Retinal pigment epithelial cell (primary cell): ENCODE measurements at regions not wholly inside any gene's neighbourhood (a gene's known extent, or its start where the extent isn't known, plus 50 kb on each side); places are given as distances from the start of the nearest gene placed in this dataset.

ENCODE experiments used
- DNase-seq: peaks from one replicate; pipeline ENCODE4 v3.0.0-alpha.2; 2010; ENCODE audit warnings: low read depth
- H3K4me3 ChIP-seq: 2 replicates; pipeline ENCODE4 v1.5.1; 2011; ENCODE audit warnings: mild to moderate bottlenecking, low read length, control low read depth, moderate library complexity
- TF ChIP-seq, protein P1 (sequence below): conservative IDR thresholded peaks from 2 replicates; pipeline ENCODE4 v1.5.1; 2011; ENCODE audit warnings: low read depth, low read length, control low read depth, inconsistent platforms

DNA sequence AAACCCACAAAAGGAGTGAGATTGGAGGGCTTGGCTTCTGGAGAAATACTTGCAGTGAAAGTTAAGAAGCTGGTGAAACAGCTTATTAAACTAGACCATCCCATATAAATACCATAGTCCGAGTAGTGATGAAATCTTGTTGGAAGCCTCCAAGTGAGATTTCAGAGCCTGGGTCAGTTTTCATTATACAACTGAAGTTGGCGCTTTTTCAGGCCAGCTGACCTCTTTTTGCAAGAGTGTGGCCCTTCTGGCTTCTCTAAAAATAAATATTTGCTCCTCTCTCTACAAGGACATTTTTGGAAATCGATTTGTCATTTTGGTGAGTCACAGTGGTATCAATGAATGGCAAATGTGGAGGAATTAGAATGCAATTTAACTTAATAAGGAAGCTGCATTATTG is 51.2 kb upstream of the THRB start:
- TF ChIP-seq, protein P1, sequence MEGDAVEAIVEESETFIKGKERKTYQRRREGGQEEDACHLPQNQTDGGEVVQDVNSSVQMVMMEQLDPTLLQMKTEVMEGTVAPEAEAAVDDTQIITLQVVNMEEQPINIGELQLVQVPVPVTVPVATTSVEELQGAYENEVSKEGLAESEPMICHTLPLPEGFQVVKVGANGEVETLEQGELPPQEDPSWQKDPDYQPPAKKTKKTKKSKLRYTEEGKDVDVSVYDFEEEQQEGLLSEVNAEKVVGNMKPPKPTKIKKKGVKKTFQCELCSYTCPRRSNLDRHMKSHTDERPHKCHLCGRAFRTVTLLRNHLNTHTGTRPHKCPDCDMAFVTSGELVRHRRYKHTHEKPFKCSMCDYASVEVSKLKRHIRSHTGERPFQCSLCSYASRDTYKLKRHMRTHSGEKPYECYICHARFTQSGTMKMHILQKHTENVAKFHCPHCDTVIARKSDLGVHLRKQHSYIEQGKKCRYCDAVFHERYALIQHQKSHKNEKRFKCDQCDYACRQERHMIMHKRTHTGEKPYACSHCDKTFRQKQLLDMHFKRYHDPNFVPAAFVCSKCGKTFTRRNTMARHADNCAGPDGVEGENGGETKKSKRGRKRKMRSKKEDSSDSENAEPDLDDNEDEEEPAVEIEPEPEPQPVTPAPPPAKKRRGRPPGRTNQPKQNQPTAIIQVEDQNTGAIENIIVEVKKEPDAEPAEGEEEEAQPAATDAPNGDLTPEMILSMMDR, result no peak
- DNase-seq, result no peak
- no peak overlapping the region for H3K4me3 ChIP-seq

DNA sequence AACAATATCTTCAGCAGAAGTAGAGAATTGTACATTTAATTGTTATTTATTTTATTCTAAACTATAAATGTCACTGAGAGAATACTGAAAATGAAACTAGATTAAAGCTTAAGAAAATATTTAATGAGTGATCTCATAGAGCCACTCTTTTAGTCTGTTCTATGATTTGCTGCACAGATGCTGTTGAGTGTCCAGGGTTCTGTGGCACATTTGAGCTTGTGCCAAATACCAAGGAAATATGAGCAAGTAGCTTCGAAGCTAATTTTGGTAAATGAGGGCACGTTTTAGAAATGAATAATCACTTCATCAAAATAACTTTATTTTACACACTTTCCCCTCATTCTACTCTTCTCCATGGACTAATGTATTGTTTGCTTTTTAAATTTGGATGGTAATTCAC is 53.6 kb upstream of the THRB start:
- DNase-seq, result no peak
- H3K4me3 ChIP-seq, result no peak overlapping the region
- TF ChIP-seq, protein P1, result no peak

DNA sequence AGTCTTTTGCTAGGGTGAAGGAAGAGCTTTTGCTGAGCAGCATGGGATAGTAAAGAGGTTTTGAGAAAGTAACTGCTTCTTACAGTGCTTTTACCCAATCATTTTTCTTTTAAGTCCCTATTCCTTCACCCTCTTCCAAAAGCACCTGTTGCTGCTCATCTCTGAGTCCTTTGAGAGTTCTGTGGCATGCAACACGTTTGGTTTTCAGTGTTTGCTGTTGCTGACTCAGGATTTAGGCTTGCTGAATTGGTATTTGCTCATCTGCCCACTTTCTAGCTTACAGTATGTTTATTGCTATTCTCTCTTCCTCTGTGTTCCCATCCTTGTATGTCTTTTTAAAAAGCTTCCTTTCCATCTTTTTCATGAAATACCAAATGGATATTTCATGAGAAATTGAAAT is 55.9 kb upstream of the THRB start:
- TF ChIP-seq, protein P1, result no peak
- no peak overlapping the region for H3K4me3 ChIP-seq
- no peak for DNase-seq

DNA sequence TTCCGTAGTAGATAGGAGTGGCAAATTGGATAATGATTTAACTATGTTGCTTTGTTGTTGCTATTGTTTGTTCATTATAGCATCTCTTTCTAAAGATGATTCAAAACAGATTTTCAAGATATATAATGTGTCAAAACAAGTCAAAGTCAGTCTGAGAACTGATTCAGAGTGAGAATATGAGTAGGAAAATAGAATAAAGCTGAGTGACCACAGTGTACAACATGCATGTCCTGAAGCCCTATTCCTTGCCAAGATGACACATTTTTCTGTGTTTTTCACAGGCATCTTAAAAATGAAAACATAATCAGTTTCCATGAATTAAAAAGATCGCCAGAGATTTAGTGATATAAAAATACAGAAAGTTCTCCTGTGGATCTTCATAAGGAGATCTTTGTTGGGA is 57.0 kb upstream of the THRB start:
- DNase-seq, result no peak
- TF ChIP-seq, protein P1, result no peak
- no peak overlapping the region for H3K4me3 ChIP-seq

DNA sequence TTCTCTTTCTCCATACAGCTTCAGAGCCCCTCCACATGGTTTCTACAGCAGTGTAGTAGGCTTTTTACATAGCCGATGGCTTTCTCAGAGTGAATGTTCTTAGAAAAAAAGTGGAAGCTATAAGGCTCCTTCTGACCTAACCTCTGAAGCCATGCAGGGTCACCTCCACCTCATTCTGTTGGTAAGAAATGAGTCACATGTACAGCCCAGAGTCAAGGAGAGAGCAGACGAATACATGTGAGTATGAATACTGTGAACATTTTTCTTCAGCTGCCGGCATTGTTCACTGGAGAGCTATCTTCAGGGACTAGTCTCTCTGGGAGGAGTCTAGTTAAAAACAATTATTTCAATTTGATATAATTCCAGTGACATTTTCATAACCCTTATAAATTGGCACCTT is 68.2 kb upstream of the THRB start:
- no peak overlapping the region for H3K4me3 ChIP-seq
- TF ChIP-seq, protein P1, result no peak
- no peak for DNase-seq

DNA sequence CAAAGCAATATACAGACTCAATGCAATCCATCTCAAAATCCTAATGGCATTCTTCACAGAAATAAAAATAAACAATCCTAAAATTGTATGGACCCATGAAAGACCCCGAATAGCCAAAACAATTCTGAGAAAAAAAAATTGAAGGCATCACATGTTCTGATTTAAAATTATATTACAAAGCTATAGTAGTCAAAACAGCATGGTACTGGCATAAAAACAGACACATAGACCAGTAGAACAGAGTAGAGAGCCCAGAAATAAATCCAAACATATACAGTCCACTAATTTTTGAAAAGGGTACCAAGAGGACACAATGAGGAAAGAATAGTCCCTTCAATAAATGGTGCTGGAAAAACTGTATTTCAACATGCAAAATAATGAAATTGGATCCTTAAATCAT is 70.4 kb upstream of the THRB start:
- no peak for DNase-seq
- TF ChIP-seq, protein P1, result no peak
- no peak overlapping the region for H3K4me3 ChIP-seq

DNA sequence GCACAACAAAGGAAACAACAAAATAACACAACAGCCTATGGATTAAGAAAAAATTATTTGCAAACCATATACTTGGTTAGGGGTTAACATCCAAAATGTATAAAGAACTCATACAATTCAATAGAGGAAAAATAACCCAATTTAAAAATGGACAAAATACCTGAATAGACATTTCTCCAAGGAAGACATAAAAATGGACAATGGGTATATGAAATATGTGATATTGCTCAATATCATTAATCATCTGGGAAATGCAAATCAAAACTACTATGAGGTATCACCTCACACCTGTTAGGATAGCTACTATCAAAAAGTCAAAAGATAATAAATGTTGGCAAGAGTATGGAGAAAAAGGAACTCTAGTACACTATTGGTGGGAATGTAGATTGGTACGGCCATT is 71.0 kb upstream of the THRB start:
- H3K4me3 ChIP-seq, result no peak overlapping the region
- no peak for DNase-seq
- TF ChIP-seq, protein P1, result no peak
